Bronchial epithelial cell (primary cell): ENCODE measurements at regions not wholly inside any gene's neighbourhood (a gene's known extent, or its start where the extent isn't known, plus 50 kb on each side); places are given as distances from the start of the nearest gene placed in this dataset.

Experiments
- DNase-seq: peaks from one replicate; pipeline ENCODE4 v3.0.0-alpha.2; 2010; ENCODE audit warnings: low read depth
- FAIRE-seq: peaks from 2 replicates; lab custom pipeline; 2011; peaks lifted over from hg19 to GRCh38; lab: Jason Lieb, UNC
- H3K27me3 ChIP-seq: 2 replicates; pipeline ENCODE4 v1.5.1; 2011; ENCODE audit warnings: low read length; ENCODE audit not compliant: control insufficient read depth, insufficient read depth
- H3K36me3 ChIP-seq: 2 replicates; pipeline ENCODE4 v1.5.1; 2011; ENCODE audit warnings: low read length; ENCODE audit not compliant: control insufficient read depth, insufficient read depth
- H3K4me3 ChIP-seq: 2 replicates; pipeline ENCODE4 v1.5.1; 2011; ENCODE audit warnings: mild to moderate bottlenecking, low read depth, low read length, control low read depth
- TF ChIP-seq, protein P1 (sequence below): IDR thresholded peaks from 2 replicates; pipeline ENCODE4 v1.5.1; 2011; ENCODE audit warnings: mild to moderate bottlenecking, moderate library complexity, low read length, control low read depth, inconsistent platforms; ENCODE audit not compliant: insufficient read depth, severe bottlenecking

DNA sequence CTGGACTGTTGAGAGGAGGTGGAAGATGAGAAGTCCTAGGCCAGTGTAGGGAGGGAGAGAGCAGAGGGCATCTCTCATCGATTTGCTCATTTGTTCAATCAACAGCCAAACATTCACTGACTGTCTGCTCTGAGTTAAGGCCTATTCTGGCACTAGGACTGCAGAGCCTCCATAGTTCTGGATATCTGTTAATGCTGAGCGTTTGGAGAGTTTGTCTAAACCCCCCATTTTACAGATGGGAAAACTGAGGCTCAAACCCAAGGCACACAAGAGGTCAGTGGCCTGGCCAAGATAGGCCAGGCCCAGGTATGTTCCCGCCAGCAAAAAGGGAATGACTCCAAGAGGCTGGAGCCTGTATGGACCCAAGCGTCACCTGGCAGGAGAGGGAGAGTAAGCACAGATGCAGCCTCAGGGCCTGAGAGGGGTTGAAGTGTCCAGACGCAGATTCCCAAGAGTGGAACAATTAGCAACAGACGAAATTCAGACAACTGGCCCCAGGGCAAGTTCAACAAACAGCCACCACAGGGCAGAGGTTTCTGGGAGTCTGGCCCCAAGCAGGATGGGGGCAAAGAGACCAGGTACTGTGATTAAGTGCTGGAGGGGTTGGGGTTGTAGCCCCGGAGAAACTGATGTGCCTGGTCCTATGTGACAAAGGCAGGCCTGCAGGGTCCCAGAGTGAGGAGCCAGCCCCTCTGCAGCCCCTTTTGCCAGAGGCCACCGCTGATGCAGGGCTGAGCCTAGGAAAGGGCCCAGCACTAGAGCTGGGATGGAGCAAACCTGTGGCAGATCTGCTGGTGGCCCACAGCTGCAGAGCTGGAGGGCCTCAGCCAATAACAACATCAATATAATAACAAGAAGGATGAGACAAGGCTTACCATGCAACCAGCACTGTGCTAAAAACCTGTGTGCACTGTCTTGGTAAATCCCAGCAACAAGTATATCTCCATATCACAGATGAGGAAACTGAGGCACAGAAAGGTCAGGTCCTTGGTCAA is 245.1 kb upstream of the TLE3 start:
- TF ChIP-seq, protein P1, sequence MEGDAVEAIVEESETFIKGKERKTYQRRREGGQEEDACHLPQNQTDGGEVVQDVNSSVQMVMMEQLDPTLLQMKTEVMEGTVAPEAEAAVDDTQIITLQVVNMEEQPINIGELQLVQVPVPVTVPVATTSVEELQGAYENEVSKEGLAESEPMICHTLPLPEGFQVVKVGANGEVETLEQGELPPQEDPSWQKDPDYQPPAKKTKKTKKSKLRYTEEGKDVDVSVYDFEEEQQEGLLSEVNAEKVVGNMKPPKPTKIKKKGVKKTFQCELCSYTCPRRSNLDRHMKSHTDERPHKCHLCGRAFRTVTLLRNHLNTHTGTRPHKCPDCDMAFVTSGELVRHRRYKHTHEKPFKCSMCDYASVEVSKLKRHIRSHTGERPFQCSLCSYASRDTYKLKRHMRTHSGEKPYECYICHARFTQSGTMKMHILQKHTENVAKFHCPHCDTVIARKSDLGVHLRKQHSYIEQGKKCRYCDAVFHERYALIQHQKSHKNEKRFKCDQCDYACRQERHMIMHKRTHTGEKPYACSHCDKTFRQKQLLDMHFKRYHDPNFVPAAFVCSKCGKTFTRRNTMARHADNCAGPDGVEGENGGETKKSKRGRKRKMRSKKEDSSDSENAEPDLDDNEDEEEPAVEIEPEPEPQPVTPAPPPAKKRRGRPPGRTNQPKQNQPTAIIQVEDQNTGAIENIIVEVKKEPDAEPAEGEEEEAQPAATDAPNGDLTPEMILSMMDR, result no peak
- Histone ChIP-seq H3K27me3 (peaks cover 4% of the 10 kb centered on the region), H3K4me3 (no peak overlapping the region), H3K36me3 (no peaks in the 10 kb centered on the region)
- FAIRE-seq, result no peak
- no peak for DNase-seq

DNA sequence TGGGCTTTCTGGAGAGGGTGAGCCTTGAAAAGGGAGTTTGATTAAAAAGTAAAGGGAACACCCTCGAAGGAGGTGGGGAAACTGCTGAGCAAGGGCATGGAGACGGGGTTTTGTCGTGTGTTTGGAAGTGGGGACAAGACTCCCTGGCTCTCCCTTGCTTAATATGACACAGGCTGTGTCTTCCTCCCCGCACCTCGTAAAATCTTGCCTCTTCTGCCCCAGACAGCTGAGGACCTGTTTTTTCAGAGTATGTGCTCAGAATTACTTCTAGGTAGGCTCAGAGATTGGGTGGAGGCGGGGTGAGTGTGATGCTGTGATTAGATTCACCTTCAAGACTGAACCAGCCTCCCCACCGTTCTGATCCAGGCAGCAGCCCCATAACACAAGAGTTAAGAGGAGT is 244.4 kb upstream of the TLE3 start:
- FAIRE-seq (no peak), DNase-seq (no peak)
- Histone ChIP-seq H3K4me3 (no peak overlapping the region), H3K36me3 (no peaks in the 10 kb centered on the region), H3K27me3 (peaks cover 4% of the 10 kb centered on the region)
- TF ChIP-seq, protein P1, result no peak

DNA sequence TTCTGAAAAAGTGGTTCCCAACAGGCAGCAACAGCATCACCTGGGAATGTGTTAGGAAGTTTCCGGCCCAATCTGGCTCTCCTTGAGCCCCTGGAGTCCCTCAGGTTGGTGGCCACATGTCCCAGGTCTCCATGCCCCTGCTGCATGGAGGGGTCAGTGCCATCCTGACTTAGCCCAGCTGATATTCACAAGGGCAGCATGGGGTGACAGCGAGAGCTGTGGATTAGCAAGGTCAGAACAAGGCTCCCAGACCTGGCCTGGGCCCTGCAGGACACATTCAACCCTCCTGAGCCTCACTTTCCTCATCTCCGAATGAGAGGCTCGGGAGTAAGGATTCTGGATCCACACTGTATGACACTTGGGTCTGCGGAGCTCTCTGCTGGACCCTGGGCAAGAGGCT is 243.8 kb upstream of the TLE3 start:
- H3K36me3 ChIP-seq, result no peaks in the 10 kb centered on the region
- DNase-seq, result no peak
- no peak overlapping the region for H3K4me3 ChIP-seq
- TF ChIP-seq, protein P1, result no peak
- H3K27me3 ChIP-seq, result peaks cover 4% of the 10 kb centered on the region
- no peak for FAIRE-seq

DNA sequence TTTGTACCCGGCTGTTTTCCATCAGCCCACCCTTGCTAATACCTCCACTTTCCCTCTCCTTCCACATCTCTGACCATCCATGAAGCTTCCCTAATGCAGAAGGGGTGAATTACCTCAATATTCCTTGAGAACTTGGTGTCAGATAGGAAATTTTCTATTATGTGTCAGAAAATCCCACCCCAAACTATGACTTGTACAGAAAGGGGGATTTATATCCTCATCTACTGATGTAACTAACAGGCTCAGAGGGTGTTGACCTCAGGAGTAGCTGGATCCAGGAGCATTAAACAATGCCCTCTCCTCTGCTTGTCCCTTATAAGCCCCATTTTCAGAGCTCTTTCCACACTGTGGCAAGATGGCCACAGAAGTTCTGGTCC is 242.8 kb upstream of the TLE3 start:
- FAIRE-seq (no peak), DNase-seq (no peak)
- Histone ChIP-seq H3K4me3 (no peak overlapping the region), H3K27me3 (peaks cover 4% of the 10 kb centered on the region), H3K36me3 (no peaks in the 10 kb centered on the region)
- TF ChIP-seq, protein P1, result no peak

DNA sequence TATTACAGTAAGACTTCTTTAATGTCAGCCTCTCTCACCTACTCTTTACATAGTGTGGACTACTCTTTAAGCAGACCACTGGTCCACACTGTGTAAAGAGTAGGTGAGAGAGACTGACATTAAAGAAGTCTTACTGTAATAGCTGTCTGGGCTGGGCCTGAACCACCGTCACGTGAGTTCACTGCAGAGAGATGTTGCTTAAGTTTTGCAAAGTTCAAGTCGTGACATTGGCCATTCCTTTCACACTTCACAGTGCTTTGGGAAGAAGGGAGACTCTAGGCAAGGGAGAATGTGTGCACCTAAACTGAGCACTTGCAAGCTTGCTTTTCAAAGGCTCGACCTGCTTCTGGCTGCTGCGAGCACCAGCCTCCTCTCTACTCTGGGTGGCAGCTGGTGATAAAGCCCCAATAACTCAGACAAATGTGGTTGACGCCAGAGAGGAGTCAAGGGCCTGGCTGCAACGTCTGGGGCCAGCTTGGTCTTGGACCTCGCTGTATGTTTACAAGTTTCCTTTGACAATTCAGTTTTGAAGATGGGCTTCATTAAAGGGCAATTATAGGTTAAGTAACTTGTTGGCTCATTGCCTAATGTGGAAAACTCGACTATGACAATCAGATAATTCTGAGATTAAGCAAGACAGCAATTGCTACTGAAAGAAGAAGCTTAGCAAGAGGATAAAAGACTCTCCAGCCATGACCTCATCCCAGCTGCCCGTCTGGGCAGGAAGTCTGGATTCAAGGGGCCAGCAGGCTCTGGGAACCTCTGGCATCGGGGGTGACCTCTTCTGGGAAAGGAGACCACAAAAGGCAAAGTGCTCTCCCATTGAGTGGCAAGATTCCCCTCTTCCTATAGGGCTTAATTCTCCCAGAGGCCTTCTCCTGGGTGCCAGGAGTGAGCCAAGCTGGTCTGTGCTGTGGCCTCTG is 242.1 kb upstream of the TLE3 start:
- H3K36me3 ChIP-seq, result no peaks in the 10 kb centered on the region
- H3K27me3 ChIP-seq, result peaks cover 2% of the 10 kb centered on the region
- DNase-seq, result no peak
- no peak for FAIRE-seq
- TF ChIP-seq, protein P1, result no peak
- no peak overlapping the region for H3K4me3 ChIP-seq
